ENCODE measurements at regions not wholly inside any gene's neighbourhood (a gene's known extent, or its start where the extent isn't known, plus 50 kb on each side); places are given as distances from the start of the nearest gene placed in this dataset.

DNA sequence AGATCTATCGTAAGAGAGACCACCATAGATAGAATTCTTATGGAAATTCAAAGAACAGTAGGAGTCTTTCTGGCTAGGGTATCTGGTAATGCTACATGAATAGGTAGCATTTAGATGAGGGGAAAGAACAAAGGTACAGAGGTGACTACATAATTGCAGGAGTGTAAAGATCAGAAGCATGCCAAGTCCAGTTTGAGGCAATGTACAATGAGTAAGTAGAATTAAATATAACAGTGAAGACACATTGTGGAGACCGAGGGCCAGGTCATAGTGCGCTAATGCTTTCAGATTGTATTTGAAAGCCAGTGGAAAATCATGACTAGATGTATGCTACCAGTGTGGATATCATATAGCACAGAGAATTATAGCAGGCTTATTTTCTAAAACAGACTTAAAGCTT lies 1611.6 kb upstream of the LRRTM3 start:
- TF ChIP-seq POLR2AphosphoS5 (IDR thresholded peaks at IDR 0.05; ENCODE audit: low read depth, low read length) (no peak), POLR2A (IDR thresholded peaks at IDR 0.05; ENCODE audit: low read depth, low read length) (no peak)

Measured in GM12892 (cell line).